ENCODE measurements at regions not wholly inside any gene's neighbourhood (a gene's known extent, or its start where the extent isn't known, plus 50 kb on each side); places are given as distances from the start of the nearest gene placed in this dataset.
A peak's percentile ranks its signal among the peaks of the same experiment; 100 is the strongest.

DNA sequence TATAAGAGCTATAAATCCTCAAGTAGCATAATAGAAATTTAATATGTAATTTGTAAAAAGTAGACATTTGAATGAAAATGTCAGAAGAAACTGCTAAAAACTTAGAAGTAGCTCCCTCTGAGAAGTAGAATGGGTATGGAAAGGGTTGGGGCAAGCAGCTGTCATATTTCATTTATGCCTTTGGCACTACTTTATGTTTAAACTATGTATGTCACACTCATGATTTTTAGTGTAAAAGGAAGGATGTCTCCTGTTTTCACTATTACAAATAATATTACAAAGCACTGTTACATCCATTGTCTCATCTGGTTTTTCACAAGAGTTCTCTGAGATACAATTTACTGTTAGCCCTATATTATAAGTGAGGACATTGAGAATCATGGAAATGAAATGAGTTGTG lies 96.3 kb upstream of the ZNF462 start:
- no peak for DNase-seq (ENCODE audit: low read depth)
- TF ChIP-seq, protein P1, sequence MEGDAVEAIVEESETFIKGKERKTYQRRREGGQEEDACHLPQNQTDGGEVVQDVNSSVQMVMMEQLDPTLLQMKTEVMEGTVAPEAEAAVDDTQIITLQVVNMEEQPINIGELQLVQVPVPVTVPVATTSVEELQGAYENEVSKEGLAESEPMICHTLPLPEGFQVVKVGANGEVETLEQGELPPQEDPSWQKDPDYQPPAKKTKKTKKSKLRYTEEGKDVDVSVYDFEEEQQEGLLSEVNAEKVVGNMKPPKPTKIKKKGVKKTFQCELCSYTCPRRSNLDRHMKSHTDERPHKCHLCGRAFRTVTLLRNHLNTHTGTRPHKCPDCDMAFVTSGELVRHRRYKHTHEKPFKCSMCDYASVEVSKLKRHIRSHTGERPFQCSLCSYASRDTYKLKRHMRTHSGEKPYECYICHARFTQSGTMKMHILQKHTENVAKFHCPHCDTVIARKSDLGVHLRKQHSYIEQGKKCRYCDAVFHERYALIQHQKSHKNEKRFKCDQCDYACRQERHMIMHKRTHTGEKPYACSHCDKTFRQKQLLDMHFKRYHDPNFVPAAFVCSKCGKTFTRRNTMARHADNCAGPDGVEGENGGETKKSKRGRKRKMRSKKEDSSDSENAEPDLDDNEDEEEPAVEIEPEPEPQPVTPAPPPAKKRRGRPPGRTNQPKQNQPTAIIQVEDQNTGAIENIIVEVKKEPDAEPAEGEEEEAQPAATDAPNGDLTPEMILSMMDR (IDR thresholded peaks at IDR 0.05; ENCODE audit: low read length, missing control alignments) = no peak
- H3K4me3 ChIP-seq (replicated peaks; ENCODE audit: low read depth, low read length) = no peak overlapping the region

DNA sequence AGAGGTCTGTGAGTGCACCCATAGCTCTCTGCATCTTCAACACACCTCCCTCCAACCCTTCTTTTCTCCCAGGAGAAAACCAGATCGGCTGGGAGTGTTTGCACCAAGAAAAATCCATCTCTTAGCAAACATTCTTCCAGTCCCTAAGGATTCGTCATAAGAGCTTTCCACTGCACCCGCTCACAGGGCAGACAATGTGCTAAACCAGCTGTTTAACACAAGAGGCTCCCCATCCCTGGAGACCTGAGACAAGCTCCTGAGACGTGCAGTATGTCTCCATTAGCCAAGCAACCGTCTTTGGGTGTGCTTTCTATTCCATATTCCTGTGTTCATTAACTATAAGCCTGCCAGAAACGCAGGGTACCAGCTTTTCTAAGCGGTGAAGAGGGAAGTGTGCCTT lies 93.6 kb upstream of the ZNF462 start:
- H3K4me3 ChIP-seq (replicated peaks; ENCODE audit: low read depth, low read length) = no peak overlapping the region
- DNase-seq (ENCODE audit: low read depth) = no peak
- TF ChIP-seq, protein P1 (IDR thresholded peaks at IDR 0.05; ENCODE audit: low read length, missing control alignments) = no peak

DNA sequence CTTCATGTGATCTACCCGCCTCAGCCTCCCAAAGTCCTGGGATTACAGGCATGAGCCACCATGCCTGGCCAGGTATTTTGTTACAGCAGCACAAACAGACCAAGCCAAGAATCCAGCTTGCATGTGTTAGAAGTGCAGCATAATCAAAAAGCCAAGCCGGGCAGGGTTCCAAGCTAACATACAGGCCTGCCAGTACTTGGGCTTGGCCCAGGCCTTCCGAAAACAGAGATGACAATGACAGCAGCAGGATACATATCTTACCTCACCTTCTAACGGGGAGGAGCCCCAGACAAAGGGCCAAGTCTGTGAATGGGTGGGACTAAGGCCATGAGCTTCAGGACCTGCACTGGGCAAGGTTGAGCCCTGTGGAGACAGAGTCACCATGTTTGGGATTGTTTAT lies 91.4 kb upstream of the ZNF462 start:
- no peak overlapping the region for H3K4me3 ChIP-seq (replicated peaks; ENCODE audit: low read depth, low read length)
- DNase-seq (ENCODE audit: low read depth) = peak; percentile 1
- TF ChIP-seq, protein P1 (IDR thresholded peaks at IDR 0.05; ENCODE audit: low read length, missing control alignments) = no peak

DNA sequence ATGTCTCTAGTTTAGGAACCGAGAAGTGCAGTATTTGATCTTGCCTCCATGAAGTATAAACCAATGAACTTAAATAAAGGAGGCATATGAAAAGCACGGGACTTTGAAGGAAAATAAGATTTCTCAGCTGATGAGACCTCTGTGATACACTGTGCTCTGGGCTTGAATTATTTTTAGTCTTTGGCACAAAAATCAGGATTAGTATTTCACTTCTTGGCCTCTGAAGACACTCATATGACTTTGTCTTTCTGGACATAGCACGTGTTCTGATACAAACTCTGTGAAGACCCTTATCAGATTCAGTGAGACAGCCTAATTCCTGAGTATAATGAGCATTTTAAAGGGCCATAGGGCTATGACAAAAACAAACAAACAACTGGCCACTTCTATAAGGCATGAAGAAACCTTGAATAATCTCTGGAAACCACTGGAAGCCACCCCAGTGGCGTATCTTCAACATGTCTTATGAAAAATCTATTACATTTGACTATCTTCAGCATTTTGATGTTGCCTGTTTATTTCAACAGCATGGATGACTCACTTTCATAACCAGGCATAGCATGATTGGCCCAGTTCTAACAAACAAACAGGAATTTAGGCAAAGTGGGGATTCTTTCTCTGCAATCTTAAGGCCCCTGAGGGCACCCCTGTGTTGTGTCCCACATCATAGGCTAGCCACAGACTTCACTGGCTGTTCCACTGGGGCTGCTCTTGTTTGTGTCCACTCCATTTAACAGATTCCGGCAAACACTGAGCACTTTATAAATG lies 90.3 kb upstream of the ZNF462 start:
- peak; percentile 8 for DNase-seq (ENCODE audit: low read depth)
- TF ChIP-seq, protein P1 (IDR thresholded peaks at IDR 0.05; ENCODE audit: low read length, missing control alignments) = no peak
- H3K4me3 ChIP-seq (replicated peaks; ENCODE audit: low read depth, low read length) = no peak overlapping the region

DNA sequence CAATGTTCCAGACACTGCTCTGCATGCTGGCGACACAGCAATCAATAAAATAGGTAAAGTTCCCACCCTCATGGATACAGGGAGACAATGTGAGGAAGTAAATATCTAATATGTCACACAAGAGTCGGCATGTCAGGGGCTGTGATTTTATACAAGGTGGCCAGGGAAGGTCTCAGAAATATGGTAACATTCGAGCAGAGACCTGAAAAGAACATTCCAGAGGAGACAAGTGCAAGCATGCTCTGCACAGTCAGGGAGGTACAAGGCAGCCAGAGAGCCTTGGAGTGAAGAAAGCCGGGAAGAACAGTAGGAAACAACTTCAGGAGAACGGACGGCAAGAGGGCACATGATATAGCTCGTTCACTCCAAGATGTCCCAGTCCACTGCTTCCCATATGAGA lies 89.2 kb upstream of the ZNF462 start:
- TF ChIP-seq, protein P1 (IDR thresholded peaks at IDR 0.05; ENCODE audit: low read length, missing control alignments) = no peak
- DNase-seq (ENCODE audit: low read depth) = no peak
- no peak overlapping the region for H3K4me3 ChIP-seq (replicated peaks; ENCODE audit: low read depth, low read length)

DNA sequence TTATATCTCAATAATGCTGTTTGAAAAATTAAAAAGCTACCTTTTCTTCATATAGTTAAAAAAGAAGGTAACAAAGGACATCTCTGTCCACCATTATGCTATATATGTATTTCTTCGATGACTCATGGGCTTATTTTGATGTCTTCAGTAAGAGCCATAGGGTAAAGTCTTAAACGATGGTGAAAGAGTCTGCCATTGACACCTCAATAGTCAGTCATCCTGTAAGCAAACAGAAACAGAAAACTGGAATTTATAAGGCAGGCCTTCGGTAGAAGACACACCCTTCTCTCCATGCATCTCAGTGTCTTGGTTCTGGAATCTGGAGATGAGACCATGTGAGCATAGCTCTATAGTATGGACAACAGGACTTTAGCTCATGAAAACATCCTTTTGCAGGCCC lies 87.0 kb upstream of the ZNF462 start:
- no peak for DNase-seq (ENCODE audit: low read depth)
- TF ChIP-seq, protein P1 (IDR thresholded peaks at IDR 0.05; ENCODE audit: low read length, missing control alignments) = no peak
- no peak overlapping the region for H3K4me3 ChIP-seq (replicated peaks; ENCODE audit: low read depth, low read length)

DNA sequence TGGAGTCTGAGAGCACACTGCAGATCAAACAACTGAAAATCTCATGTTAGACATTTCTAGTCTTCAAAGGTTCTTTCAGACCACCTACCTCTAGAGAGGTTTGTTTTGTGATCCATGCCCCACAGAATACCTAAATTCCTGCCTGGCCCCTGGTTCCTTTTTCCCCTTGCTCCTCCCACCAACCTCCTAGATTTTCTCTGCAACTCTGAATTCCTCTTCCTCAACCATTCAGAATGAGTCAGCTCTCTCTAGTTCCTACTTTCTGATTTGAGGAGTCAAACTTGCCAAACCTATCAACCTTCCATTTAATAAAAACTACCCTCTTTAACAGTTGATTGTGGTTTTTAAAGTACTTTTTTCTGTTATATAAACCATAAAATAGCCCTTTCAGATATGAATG lies 83.2 kb upstream of the ZNF462 start:
- no peak for DNase-seq (ENCODE audit: low read depth)
- no peak overlapping the region for H3K4me3 ChIP-seq (replicated peaks; ENCODE audit: low read depth, low read length)

More for the DNA sequence above, 83.2 kb upstream of the ZNF462 start:
- TF ChIP-seq, protein P1 (IDR thresholded peaks at IDR 0.05; ENCODE audit: low read length, missing control alignments) = no peak

Measured in fibroblast of pulmonary artery (primary cell).